GM10266 (cell line): ENCODE measurements at regions not wholly inside any gene's neighbourhood (a gene's known extent, or its start where the extent isn't known, plus 50 kb on each side); places are given as distances from the start of the nearest gene placed in this dataset.

Experiments used
- DNase-seq: peaks from one replicate; pipeline ENCODE4 v3.0.0; 2012; ENCODE audit errors: extremely low spot score
- TF ChIP-seq, protein P1 (sequence below): IDR thresholded peaks from 2 replicates; pipeline ENCODE4 v1.5.1; 2012; ENCODE audit warnings: mild to moderate bottlenecking, low read depth; ENCODE audit not compliant: control insufficient read depth, insufficient read depth; ENCODE audit errors: missing control alignments

DNA sequence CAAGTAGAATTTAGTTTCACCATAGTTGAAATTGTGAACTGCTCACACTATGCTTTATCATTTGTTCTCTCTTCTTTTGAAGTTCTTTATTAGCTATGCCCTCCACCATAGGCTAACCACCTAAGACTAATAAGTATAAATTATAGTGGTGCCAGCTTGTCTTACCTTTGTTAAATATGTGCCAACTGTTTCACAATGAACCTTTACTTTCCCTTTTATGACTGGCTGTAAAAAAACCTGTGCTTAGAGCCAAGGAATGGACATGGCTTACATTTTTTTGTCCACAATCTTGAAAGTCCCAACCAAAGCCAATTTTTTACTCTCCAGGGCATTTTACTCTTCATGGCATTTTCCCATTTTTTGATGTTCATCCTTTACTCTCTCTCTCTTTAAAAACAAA, 123.5 kb upstream of the LEF1 start:
- TF ChIP-seq, protein P1, sequence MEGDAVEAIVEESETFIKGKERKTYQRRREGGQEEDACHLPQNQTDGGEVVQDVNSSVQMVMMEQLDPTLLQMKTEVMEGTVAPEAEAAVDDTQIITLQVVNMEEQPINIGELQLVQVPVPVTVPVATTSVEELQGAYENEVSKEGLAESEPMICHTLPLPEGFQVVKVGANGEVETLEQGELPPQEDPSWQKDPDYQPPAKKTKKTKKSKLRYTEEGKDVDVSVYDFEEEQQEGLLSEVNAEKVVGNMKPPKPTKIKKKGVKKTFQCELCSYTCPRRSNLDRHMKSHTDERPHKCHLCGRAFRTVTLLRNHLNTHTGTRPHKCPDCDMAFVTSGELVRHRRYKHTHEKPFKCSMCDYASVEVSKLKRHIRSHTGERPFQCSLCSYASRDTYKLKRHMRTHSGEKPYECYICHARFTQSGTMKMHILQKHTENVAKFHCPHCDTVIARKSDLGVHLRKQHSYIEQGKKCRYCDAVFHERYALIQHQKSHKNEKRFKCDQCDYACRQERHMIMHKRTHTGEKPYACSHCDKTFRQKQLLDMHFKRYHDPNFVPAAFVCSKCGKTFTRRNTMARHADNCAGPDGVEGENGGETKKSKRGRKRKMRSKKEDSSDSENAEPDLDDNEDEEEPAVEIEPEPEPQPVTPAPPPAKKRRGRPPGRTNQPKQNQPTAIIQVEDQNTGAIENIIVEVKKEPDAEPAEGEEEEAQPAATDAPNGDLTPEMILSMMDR = no peak
- DNase-seq = no peak

DNA sequence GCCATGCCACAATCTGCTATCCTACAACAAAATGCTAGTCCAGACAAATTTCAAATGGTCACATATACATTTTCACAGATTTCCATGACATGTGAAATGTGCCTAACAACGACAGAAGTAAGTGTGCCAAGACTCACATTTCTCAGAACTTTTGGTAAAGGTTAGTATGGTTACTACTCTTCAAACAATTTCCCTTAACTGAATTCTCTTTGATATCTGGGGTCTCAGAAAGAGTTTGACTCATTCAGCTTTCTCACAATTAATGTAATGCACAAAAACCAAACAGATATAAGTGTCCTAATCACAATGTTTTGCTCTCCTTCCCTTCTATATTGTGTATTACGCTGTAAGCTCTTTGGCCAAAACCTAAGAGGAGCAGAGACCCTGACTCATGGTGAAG, 122.4 kb upstream of the LEF1 start:
- no peak for DNase-seq
- TF ChIP-seq, protein P1 = no peak

DNA sequence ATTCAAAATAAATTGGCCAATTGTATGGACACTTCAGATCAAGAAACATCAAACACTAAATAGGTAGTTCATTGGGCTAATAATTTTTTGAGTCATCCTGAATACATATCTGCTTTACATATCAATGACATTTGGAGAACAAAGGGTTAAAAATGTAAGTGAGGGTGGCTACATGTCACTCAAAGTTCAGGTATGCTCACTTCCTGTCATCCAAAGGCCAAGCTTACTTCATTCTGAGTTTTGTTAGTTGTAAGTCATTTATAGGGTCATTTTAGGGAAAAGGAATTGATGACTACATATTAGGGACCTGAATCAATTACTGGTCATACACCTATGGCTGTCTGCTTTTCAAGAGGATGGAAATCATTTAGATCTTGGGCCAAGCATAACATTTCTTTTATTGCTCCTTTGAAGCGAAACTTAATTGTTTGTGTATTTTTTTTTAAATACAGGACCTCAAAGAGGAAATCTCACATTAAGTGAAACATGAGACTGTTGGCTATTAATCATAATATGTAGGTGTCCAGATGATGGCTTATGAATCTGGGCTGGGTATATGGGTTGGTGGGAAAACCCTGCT, 119.2 kb upstream of the LEF1 start:
- DNase-seq = no peak
- TF ChIP-seq, protein P1 = no peak

DNA sequence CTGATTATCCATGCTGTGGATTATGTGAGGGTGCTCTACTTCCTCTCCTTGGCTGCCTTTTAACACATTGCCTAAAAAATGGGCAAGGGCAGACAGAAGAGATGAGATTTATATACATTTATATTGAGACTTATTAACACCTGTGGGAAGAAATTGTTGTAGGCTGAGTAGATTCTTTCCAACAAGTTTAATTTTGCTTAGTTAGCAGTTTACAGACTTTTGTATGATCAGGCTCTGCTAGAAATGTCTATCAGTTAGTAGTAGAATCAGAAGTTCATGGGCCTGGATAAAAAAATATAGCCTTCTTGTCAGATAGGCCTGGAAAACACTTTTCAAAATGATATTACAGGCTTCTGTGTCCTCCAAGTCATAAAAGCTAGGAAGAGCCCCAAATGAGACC, 111.3 kb upstream of the LEF1 start:
- DNase-seq = no peak
- TF ChIP-seq, protein P1 = no peak

DNA sequence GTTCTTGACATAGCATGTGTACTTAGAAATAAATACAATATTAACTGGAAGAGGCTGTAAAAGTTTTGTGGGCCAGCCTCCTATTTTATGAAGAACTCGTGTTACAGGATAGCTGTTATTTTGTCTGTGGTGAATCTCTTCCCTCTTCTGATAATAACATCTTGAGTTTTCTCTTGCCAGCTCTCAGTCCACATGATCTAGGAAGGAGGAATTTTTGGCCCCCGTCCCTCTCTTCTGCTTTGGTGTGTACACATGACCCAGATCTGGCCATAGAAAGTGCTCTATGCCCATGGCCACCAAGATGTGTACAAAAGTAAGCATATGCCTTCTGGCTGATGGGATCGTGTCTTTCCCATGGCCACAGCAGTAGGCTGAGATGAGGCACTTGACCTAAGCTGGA, 108.0 kb upstream of the LEF1 start:
- TF ChIP-seq, protein P1 = no peak
- DNase-seq = no peak

DNA sequence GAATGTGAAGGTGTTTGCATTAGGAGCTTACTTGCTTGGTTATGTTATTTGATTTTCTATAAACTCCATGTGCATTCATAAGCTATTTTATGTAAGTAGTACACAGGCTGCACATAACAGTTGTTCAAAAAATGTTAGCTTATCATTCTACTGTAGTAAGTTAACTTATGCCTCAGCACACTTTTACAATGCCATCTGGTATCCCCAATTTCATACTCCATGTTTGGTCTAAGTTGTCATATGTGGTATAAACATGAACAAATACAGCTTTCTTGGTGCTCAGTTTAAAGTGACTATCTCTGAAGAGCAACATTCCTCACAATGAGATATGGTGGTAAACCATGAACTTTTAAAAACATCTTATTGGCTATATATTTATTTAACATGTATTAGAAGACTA, 104.3 kb upstream of the LEF1 start:
- DNase-seq = no peak
- TF ChIP-seq, protein P1 = no peak

DNA sequence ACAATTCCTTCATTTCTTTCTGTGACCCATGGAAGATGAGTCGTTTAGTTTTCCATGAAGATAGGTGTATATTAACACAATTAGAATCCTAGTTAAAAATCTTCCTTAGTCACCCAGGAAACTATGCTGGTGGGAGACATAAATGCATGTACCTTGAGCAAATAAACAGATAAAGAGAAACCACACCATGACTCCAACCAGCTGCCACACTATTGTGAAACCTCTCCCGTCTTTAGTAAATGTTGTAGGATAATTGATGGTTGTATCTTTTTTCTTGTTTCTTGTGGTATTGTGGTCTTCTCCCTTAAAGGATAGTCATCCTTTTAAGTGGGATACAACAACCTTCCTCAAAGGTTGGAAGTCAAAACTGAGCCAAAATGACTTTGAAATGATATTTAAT, 103.8 kb upstream of the LEF1 start:
- TF ChIP-seq, protein P1 = no peak
- no peak for DNase-seq
